ENCODE measurements at regions not wholly inside any gene's neighbourhood (a gene's known extent, or its start where the extent isn't known, plus 50 kb on each side); places are given as distances from the start of the nearest gene placed in this dataset.

- DNase-seq (ENCODE audit: low read depth in 2 of 2, low spot score in 1 of 2) = no peak
Observed at GRCh38 chr20:39535301-39535700, 573.2 kb downstream of the DHX35 start.

DNA sequence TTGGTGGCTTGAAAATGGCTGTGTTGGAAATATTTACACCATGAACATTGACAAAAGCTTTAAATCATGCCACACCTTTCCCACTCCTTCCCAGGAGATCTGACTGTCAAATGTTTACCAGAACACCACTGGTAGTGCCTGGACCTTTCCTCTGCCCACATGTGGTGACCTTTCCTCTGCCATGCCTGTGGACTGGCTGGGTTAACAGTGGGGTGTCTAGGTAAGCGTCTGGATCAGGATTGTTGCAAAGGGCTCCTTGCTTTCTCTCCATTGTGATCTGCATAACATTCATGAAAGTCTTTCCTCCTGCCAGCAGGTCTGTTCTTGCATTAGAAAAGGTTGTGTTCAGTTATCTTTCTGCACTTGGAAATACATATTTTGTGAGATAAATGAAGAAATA is 572.7 kb downstream of the DHX35 start:
- DNase-seq (ENCODE audit: low read depth in 2 of 2, low spot score in 1 of 2) = no peak

- no peak for DNase-seq (ENCODE audit: low read depth in 2 of 2, low spot score in 1 of 2)
Observed at GRCh38 chr20:39533858-39534257, 571.7 kb downstream of the DHX35 start.

- no peak for DNase-seq (ENCODE audit: low read depth in 2 of 2, low spot score in 1 of 2)
Observed at GRCh38 chr20:39532205-39532604, 570.1 kb downstream of the DHX35 start.

- no peak for DNase-seq (ENCODE audit: low read depth in 2 of 2, low spot score in 1 of 2)
Observed at GRCh38 chr20:39528436-39528835, 566.3 kb downstream of the DHX35 start.

GRCh38 chr20:39524371-39524911 is 562.3 kb downstream of the DHX35 start:
- DNase-seq (ENCODE audit: low read depth in 2 of 2, low spot score in 1 of 2) = no peak

GRCh38 chr20:39523405-39523804 is 561.3 kb downstream of the DHX35 start:
- DNase-seq (ENCODE audit: low read depth in 2 of 2, low spot score in 1 of 2) = no peak

- no peak for DNase-seq (ENCODE audit: low read depth in 2 of 2, low spot score in 1 of 2)
Observed at GRCh38 chr20:39518654-39519053, 556.5 kb downstream of the DHX35 start.

DNA sequence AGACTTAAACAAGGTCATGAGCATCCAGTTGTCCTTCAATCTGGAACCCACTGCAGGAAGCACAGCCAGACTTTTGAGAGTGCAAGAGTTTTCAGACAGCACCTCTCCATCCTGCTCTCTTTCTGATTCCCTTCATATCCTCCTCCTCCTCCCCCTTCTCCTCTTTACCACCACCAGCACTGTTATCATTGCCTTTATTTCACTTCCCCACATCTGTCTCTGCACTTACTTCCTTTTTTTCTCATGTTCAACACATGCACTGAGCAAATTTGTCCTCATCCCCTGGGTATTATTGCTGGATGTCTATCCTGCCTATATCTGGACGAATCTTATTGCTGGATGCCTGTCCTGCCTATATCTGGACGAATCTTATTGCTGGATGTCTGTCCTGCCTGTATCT is 554.8 kb downstream of the DHX35 start:
- no peak for DNase-seq (ENCODE audit: low read depth in 2 of 2, low spot score in 1 of 2)

DNA sequence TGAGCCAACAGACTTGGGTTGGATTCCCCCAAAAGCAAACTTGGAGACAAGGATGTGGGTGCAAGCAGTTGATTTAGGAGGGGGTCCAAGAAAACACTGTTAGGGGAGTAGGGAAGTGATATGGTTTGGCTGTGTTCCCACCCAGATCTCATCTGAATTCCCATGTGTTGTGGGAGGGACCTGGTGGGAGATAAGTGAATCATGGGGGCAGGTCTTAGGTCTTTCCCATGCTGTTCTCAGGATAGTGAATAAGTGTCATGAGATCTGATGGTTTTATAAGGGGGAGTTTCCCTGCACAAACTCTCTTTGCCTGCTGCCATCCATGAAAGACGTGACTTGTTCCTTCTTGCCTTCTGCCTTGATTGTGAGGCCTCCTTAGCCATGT is 542.6 kb downstream of the DHX35 start:
- no peak for DNase-seq (ENCODE audit: low read depth in 2 of 2, low spot score in 1 of 2)

- no peak for DNase-seq (ENCODE audit: low read depth in 2 of 2, low spot score in 1 of 2)
Observed at GRCh38 chr20:39503902-39504709, 542.0 kb downstream of the DHX35 start.

DNA sequence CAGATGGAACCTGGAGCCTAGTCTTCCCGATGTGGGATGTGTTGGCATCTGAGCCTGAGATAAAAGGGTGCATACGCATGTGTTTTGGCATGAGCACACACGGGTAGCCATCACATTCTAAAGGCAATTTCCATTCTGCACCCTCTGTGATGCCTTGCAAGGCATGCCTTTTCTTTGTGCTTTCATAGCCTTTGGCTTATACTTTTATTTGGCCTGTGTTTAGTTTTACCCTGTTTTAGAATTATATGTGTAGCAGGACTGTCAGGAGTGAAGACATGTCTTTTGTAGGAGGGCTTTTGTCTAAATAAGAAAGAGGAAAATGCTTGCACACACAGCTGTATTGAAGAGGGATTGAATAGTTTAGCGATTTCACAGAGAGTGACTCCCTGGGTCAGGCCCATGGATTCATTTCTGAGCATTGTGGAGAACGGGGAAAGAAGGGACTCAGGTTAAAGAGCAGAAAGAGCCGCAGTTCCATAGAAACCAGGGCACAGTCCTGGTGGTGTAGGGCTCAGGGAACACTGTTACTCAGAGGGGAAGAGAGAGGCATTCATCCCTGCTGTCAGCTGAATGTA is 530.2 kb downstream of the DHX35 start:
- DNase-seq (ENCODE audit: low read depth in 2 of 2, low spot score in 1 of 2) = no peak

DNA sequence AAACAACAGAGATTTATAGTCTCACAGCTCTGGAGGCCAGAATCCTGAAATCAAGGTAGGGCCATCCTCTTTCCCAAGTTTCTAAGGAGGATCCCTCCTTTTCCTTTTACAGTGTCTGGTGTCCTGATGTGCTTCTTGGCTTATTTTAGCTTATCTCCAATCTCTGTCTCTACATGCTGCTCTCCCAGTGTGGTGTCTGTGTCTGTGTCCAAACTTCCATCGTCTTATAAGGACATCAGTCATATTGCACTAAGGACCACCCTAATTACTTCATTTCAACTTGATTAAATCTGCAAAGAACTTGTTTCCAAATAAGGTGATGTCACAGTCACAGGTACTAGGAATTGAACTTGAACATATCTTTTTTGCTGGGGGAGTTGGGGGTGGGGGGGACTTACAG is 529.6 kb downstream of the DHX35 start:
- DNase-seq (ENCODE audit: low read depth in 2 of 2, low spot score in 1 of 2) = no peak

- DNase-seq (ENCODE audit: low read depth in 2 of 2, low spot score in 1 of 2) = no peak
Observed at GRCh38 chr20:39489986-39490560, 527.9 kb downstream of the DHX35 start.

- DNase-seq (ENCODE audit: low read depth in 2 of 2, low spot score in 1 of 2) = no peak
Observed at GRCh38 chr20:39480276-39481043, 518.3 kb downstream of the DHX35 start.

GRCh38 chr20:39479196-39479810 is 517.2 kb downstream of the DHX35 start:
- no peak for DNase-seq (ENCODE audit: low read depth in 2 of 2, low spot score in 1 of 2)

DNA sequence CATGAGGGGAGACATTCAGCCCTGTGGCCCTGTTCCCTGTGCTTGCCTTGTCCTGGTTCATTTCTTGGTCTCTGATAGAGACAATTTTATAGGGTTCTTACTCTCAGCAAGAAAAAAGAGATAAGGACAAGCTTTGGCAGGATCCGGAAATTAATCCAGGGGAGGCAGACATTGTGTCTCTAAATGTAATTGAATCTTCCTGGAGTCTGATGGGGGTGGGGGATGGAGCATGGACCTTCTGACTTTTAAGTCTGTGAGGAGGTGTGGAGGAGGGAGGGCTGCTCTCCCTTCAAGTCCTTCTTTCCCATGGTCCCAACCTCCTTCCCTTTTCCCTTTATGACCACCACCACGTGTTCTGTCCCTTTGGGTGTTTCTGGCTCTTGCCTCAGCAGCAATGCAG is 512.7 kb downstream of the DHX35 start:
- DNase-seq (ENCODE audit: low read depth in 2 of 2, low spot score in 1 of 2) = no peak

DNA sequence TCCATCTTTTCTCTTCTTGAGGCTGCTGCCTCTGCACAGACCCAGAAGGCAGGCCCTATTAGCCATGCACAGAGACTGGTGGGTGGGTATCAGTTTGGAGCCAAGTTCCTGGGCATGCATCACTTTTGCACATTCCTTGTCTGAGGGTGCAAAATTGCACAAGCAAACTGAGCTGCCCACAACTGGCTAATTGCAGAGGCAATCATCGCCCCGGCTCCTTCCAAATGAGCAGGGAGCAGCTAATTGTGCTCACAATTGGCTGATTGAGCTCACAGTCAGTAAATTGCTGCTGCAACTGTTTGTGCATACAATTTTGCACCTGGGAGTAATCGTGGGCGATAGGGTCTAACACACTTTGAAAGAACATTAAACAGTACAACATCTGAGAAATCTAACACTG is 511.4 kb downstream of the DHX35 start:
- no peak for DNase-seq (ENCODE audit: low read depth in 2 of 2, low spot score in 1 of 2)

- no peak for DNase-seq (ENCODE audit: low read depth in 2 of 2, low spot score in 1 of 2)
Observed at GRCh38 chr20:39468703-39469102, 506.6 kb downstream of the DHX35 start.

GRCh38 chr20:39464238-39464637 is 502.1 kb downstream of the DHX35 start:
- no peak for DNase-seq (ENCODE audit: low read depth in 2 of 2, low spot score in 1 of 2)

- DNase-seq (ENCODE audit: low read depth in 2 of 2, low spot score in 1 of 2) = no peak
Observed at GRCh38 chr20:39462416-39462945, 500.3 kb downstream of the DHX35 start.

Data from stimulated activated CD8-positive, alpha-beta memory T cell treated with anti-CD3 and anti-CD28 coated beads, Interleukin-4, amount 100 ng/mL, for 1 hour (primary cell).